Thyroid gland (tissue), 4 donors: ENCODE measurements at regions not wholly inside any gene's neighbourhood (a gene's known extent, or its start where the extent isn't known, plus 50 kb on each side); places are given as distances from the start of the nearest gene placed in this dataset.

ENCODE experiments used
- CTCF ChIP-seq, 6 experiments: fragments of 200-600 bp in 3 of 6; fragments of 450-650 bp in 3 of 6; sonication (generic) in 3 of 6; IDR thresholded peaks; one replicate each; pipeline ENCODE4 v1.5.1; 2016 to 2019; ENCODE audit warnings: antibody characterized with exemption in 6 of 6, mild to moderate bottlenecking in 2 of 6, inconsistent platforms in 1 of 6, moderate library complexity in 1 of 6
- POLR2A ChIP-seq, 2 donors: fragments of 450-650 bp; IDR thresholded peaks; one replicate each; pipeline ENCODE4 v1.6.1; 2017; ENCODE audit warnings: antibody characterized with exemption in 2 of 2, mild to moderate bottlenecking in 2 of 2, moderate library complexity in 1 of 2

DNA sequence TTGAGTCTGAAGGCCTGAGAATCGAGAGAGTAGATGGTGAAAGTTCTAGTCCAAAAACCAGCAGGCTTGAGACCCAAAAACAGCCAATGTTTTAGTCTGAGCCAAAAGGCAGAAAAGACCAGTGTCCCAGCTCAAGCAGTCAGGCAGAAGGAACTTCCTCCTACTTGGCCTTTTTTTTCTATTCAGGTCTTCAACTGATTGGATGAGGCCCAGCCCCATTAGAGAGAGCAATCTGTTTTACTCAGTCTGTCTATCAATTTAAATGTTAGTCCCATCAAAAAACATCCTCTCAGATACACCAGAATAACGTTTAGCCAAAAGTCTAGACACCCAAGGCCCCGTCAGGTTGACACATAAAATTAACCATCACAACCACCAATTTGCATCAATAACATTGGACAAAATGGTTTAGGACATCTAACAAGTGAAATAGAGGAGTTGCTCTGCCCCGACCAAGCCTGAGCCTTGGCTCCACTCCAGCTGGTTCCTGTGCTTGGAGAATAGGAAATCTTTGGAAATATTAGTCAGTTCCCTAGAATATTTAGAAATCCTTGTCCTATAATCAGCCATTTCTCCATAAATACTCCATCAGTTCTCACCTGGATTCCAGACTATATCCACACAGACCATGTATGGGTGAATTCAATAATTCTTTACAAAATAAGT, 51.4 kb upstream of the LIPC start:
- TF ChIP-seq CTCF (IDR thresholded peaks at IDR 0.05), result no peak
- TF ChIP-seq POLR2A (IDR thresholded peaks at IDR 0.05), result no peak
